ENCODE measurements at regions not wholly inside any gene's neighbourhood (a gene's known extent, or its start where the extent isn't known, plus 50 kb on each side); places are given as distances from the start of the nearest gene placed in this dataset.

- TF ChIP-seq CTCF (conservative IDR thresholded peaks at IDR 0.05), result no peak
- TF ChIP-seq ZFX (IDR thresholded peaks at IDR 0.05), result no peak
Measured at GRCh38 chr9:86741311-86742208, 205.7 kb downstream of the GAS1 start.
